GM12878 (cell line): ENCODE measurements at regions not wholly inside any gene's neighbourhood (a gene's known extent, or its start where the extent isn't known, plus 50 kb on each side); places are given as distances from the start of the nearest gene placed in this dataset.
A peak's percentile ranks its signal among the peaks of the same experiment; 100 is the strongest.
"Not testable (repeated sequence)": the region's sequence is repeated elsewhere in the genome, so short reads cannot be mapped to it uniquely, and the experiment has no call there.

Source experiments
- ATAC-seq: fragments of 200-7000 bp; cut with Tn5 transposase; 3 replicates; pipeline ENCODE4 v1.9.1; 2020; ENCODE audit warnings: mild to moderate bottlenecking, moderate library complexity
- BruUV-seq: library from RNA; stranded (reverse); fragments of 400-500 nt; replicated peaks from 2 replicates; lab custom pipeline; 2021; lab: Mats Ljungman, UMichigan
- CTCF ChIA-PET: fragments of 300-600 bp; sonication (Branson Sonifier 250); formaldehyde crosslinking; extraction: SDS; loops from one replicate; lab custom pipeline; 2021; ENCODE audit warnings: inconsistent platforms; lab: Yijun Ruan, JAX
- POLR2A ChIA-PET: fragments of 350-600 bp; formaldehyde crosslinking; extraction: SDS; loops from one replicate; lab custom pipeline; 2021; ENCODE audit warnings: inconsistent platforms; lab: Charles Lee
- RAD21 ChIA-PET: fragments of 300-600 bp; sonication (Branson Sonifier 250); formaldehyde crosslinking; loops from one replicate; lab custom pipeline; 2023; ENCODE audit warnings: antibody characterized with exemption; ENCODE audit not compliant: unreplicated experiment; lab: Charles Lee
- SMC1A ChIA-PET: fragments of 300-600 bp; sonication (Branson Sonifier 250); formaldehyde crosslinking; loops from one replicate; lab custom pipeline; 2023; ENCODE audit not compliant: unreplicated experiment, uncharacterized antibody; lab: Charles Lee
- DNase-seq: peaks from one replicate; pipeline ENCODE4 v3.0.0-alpha.2; 2011; ENCODE audit warnings: low read depth, low spot score
- FAIRE-seq: peaks from 3 replicates; lab custom pipeline; 2011; peaks lifted over from hg19 to GRCh38; lab: Jason Lieb, UNC
- H2AFZ ChIP-seq: 2 replicates; pipeline ENCODE4 v1.6.0; 2011; ENCODE audit warnings: low read depth, low read length, control low read depth; ENCODE audit not compliant: control insufficient read depth
- H3K27ac ChIP-seq: 2 replicates; pipeline ENCODE4 v1.5.1; 2011; ENCODE audit warnings: control low read depth; ENCODE audit not compliant: control insufficient read depth, insufficient read depth
- H3K27me3 ChIP-seq, 2 experiments: replicated peaks in 1 of 2; 2 replicates each; pipeline versions ENCODE4 v1.6.0 to v1.6.1; 2011; ENCODE audit warnings: low read length in 1 of 2; ENCODE audit not compliant: control insufficient read depth in 2 of 2, insufficient read depth in 2 of 2
- H3K36me3 ChIP-seq, 2 experiments: 2 replicates each; pipeline ENCODE4 v1.5.1; 2011; ENCODE audit warnings: low read length in 1 of 2; ENCODE audit not compliant: control insufficient read depth in 2 of 2, insufficient read depth in 2 of 2
- H3K4me1 ChIP-seq: 2 replicates; pipeline ENCODE4 v1.6.1; 2011; ENCODE audit warnings: mild to moderate bottlenecking, low read length, moderate library complexity, mixed read lengths; ENCODE audit not compliant: control insufficient read depth, insufficient read depth
- H3K4me2 ChIP-seq: 2 replicates; pipeline ENCODE4 v1.6.0; 2011; ENCODE audit warnings: control low read depth; ENCODE audit not compliant: control insufficient read depth, insufficient read depth
- H3K4me3 ChIP-seq: fragments of 200-600 bp; sonication (generic); 2 replicates; pipeline ENCODE4 v1.5.1; 2016
- H3K79me2 ChIP-seq: 2 replicates; pipeline ENCODE4 v1.6.0; 2011; ENCODE audit warnings: low read length; ENCODE audit not compliant: control insufficient read depth, insufficient read depth
- H3K9ac ChIP-seq: 2 replicates; pipeline ENCODE4 v1.8.0; 2011; ENCODE audit warnings: low read length, control low read depth, mixed read lengths; ENCODE audit not compliant: control insufficient read depth, insufficient read depth
- H3K9me3 ChIP-seq: replicated peaks from 3 replicates; pipeline ENCODE4 v1.5.1; 2011; ENCODE audit warnings: mild to moderate bottlenecking, low read length; ENCODE audit not compliant: control insufficient read depth, insufficient read depth
- H4K20me1 ChIP-seq: 2 replicates; pipeline ENCODE4 v1.6.0; 2011; ENCODE audit not compliant: control insufficient read depth, insufficient read depth
- SMC3 ChIP-seq: IDR thresholded peaks from 2 replicates; pipeline ENCODE4 v1.6.1; 2011; ENCODE audit warnings: low read length, improper control_type of control experiment, borderline replicate concordance
- WGBS: methylation state at CpG from one replicate; pipeline ENCODE4 v1.1.6; 2016; ENCODE audit warnings: low lambda C conversion rate; ENCODE audit not compliant: insufficient replicate concordance, insufficient coverage; ENCODE audit errors: missing lambda C conversion rate; 5-methylcytosine and 5-hydroxymethylcytosine counted together
- in situ Hi-C: fragments of 300-500 bp; cut with MboI; formaldehyde crosslinking; loops from 9 replicates; pipeline ENCODE4 v1.14.3; 2018; ENCODE audit warnings: mixed read lengths
- intact Hi-C: fragments of 100-400 bp; cut with micrococcal nuclease; formaldehyde crosslinking; loops from one replicate; pipeline ENCODE4 v1.14.2; 2022; ENCODE audit not compliant: unreplicated experiment

DNA sequence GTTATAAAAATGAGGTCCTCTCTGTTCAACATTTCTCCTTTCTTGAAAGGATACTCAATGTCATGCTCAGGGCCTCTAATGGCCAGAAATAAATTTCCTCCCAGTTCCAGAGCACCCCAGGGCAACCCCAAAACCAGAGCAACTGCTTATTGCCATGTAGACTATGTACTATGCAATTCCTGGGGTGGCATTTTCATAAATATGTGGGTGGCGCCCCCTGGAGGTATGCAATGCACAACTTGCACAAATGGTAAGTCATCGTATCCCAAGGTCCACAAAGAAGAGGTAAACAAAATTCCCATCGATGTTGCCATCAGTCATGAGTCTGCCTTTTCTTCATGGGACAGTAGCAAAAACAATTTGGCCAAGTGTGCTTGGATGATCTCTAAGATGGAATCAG is 98.6 kb upstream of the DEFB108B start:
- SMC1A ChIA-PET: interaction anchor here (0.6 kb wide), 1 partner anchor 148 kb away, joined by 3 read pairs; no protein-coding TSS in a partner anchor
- POLR2A ChIA-PET, H2AFZ ChIP-seq, H3K79me2 ChIP-seq, FAIRE-seq, H3K4me2 ChIP-seq, H3K9ac ChIP-seq, H4K20me1 ChIP-seq, RAD21 ChIA-PET, ATAC-seq, H3K4me3 ChIP-seq, CTCF ChIA-PET, H3K4me1 ChIP-seq, H3K36me3 ChIP-seq, DNase-seq, BruUV-seq, H3K9me3 ChIP-seq, H3K27ac ChIP-seq, H3K27me3 ChIP-seq: not testable (repeated sequence)
- whole genome bisulfite sequencing: 0% methylated on average over 1 of the region's 3 CpGs
- in situ Hi-C loops (loop anchor here (10.0 kb wide), 1 partner anchor 120 kb away; no protein-coding TSS in a partner anchor), intact Hi-C loops (loop anchor here (10.0 kb wide), 1 partner anchor 100 kb away; no protein-coding TSS in a partner anchor)
- peak; percentile 3; the same call in 1 of the 2 replicates for TF ChIP-seq SMC3

GRCh38 chr11:71738317-71738716 is 94.7 kb upstream of the DEFB108B start:
- H3K9ac ChIP-seq, FAIRE-seq, ATAC-seq, H4K20me1 ChIP-seq, H3K4me1 ChIP-seq, H2AFZ ChIP-seq, H3K36me3 ChIP-seq, H3K27me3 ChIP-seq, H3K27ac ChIP-seq, H3K4me3 ChIP-seq, H3K4me2 ChIP-seq, H3K9me3 ChIP-seq, BruUV-seq, SMC1A ChIA-PET, DNase-seq, RAD21 ChIA-PET, POLR2A ChIA-PET, H3K79me2 ChIP-seq: not testable (repeated sequence)
- CTCF ChIA-PET: interaction anchor here (0.6 kb wide), 1 partner anchor 743 kb away, joined by 4 read pairs; no protein-coding TSS in a partner anchor
- WGBS: 12% methylated on average over 4 of the region's 4 CpGs
- intact Hi-C loops (loop anchor here (10.0 kb wide), 1 partner anchor 104 kb away; no protein-coding TSS in a partner anchor), in situ Hi-C loops (loop anchor here (10.0 kb wide), 1 partner anchor 124 kb away; no protein-coding TSS in a partner anchor)

DNA sequence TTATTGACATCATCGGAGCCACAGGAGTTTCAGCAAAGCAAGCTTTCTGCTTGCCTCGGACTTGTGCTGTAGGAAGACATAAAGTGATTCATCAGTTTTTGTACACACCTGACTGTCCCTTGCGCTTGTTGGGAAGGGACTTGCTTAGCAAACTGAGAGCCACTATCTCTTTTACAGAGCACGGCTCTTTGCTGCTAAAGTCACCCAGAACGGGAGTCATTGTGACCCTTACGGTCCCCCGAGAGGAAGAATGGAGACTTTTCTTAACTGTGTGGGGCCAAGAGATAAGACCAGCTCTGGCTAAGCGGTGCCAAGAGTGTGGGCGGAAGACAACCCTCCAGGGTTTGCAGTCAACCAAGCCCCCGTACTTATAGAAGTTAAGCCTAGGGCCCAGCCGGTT is 89.6 kb upstream of the DEFB108B start:
- intact Hi-C loops, H3K36me3 ChIP-seq, RAD21 ChIA-PET, H2AFZ ChIP-seq, CTCF ChIA-PET, H4K20me1 ChIP-seq, FAIRE-seq, H3K9me3 ChIP-seq, H3K4me2 ChIP-seq, in situ Hi-C loops, SMC1A ChIA-PET, H3K9ac ChIP-seq, H3K27me3 ChIP-seq, H3K4me1 ChIP-seq, DNase-seq, BruUV-seq, H3K4me3 ChIP-seq, H3K79me2 ChIP-seq, POLR2A ChIA-PET, H3K27ac ChIP-seq, ATAC-seq: not testable (repeated sequence)
- 23% methylated on average over 11 of the region's 11 CpGs for WGBS

- H4K20me1 ChIP-seq, ATAC-seq, H2AFZ ChIP-seq, SMC1A ChIA-PET, H3K36me3 ChIP-seq, POLR2A ChIA-PET, in situ Hi-C loops, H3K27ac ChIP-seq, BruUV-seq, H3K27me3 ChIP-seq, H3K79me2 ChIP-seq, H3K9me3 ChIP-seq, H3K4me3 ChIP-seq, H3K9ac ChIP-seq, intact Hi-C loops, DNase-seq, RAD21 ChIA-PET, H3K4me2 ChIP-seq, H3K4me1 ChIP-seq, CTCF ChIA-PET, FAIRE-seq: not testable (repeated sequence)
- WGBS: 70% methylated on average over 11 of the region's 11 CpGs
Observed at GRCh38 chr11:71745656-71746055, 87.3 kb upstream of the DEFB108B start.
